HG03354 (cell line): ENCODE measurements at regions not wholly inside any gene's neighbourhood (a gene's known extent, or its start where the extent isn't known, plus 50 kb on each side); places are given as distances from the start of the nearest gene placed in this dataset.

Experiments
- ATAC-seq: cut with Tn5 transposase; IDR thresholded peaks from one replicate; pipeline ENCODE4 v1.9.1; 2021; ENCODE audit warnings: mild to moderate bottlenecking; ENCODE audit not compliant: unreplicated experiment, poor library complexity, severe bottlenecking

DNA sequence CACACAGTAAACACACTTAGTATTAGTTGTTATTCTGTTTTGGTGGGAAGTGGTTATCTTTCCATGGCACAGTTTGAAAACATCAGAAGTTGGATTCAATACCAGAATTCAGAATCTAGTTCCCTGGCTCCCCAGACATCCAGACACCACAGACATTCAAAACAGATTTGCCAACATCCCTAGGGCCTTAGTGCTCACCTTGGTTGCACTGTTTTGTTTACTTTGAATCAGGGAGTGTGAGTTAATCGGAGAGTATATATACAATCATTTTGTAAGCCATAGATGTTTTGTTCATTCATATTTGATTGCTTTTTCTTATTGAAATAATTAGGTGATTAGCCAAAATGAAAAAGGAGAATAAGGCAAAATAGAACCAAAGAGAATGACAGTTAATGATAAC, 324.7 kb upstream of the CLNK start:
- no peak for ATAC-seq

GRCh38 chr4:11005300-11005699, 320.7 kb upstream of the CLNK start:
- ATAC-seq: no peak

DNA sequence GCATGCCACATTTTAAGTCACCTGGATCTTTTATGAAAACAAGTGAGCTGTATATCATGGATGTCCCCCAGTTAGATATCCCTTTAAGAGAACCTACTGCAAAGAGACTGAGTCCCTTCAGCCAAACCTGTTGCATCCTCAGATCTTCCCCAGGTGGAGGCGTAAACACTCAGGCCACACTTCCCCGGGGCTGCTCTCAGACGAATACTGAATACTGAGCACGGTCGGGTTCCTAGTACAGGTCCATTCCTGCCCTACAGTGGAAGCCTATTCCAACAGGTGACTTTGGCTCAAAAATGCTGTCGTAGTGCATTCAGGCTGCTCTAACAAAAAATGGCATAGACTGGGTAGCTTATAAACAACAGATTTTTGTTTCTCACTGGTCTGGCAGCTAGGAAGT, 320.2 kb upstream of the CLNK start:
- no peak for ATAC-seq

DNA sequence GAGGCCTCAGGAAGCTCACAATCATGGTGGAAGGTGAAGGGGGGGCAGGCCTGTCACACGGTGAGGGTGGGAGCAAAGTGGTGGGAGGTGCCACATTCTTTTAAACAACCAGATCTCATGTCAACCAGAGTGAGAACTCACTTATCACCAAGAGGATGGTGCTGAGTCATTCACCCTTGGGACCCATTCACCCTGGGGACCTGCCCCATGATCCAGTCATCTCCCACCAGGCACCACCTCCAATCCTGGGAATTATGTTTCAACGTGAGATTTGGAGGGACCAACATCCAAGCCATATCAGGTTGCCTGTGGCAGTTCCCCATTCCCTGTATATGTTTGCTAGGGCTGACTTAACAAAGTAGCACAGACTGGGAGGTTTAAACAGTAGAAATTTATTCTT, 318.4 kb upstream of the CLNK start:
- no peak for ATAC-seq

GRCh38 chr4:10998846-10999245, 314.3 kb upstream of the CLNK start:
- no peak for ATAC-seq

GRCh38 chr4:10984815-10985214, 300.2 kb upstream of the CLNK start:
- ATAC-seq: no peak

GRCh38 chr4:10983885-10984640, 299.5 kb upstream of the CLNK start:
- no peak for ATAC-seq

DNA sequence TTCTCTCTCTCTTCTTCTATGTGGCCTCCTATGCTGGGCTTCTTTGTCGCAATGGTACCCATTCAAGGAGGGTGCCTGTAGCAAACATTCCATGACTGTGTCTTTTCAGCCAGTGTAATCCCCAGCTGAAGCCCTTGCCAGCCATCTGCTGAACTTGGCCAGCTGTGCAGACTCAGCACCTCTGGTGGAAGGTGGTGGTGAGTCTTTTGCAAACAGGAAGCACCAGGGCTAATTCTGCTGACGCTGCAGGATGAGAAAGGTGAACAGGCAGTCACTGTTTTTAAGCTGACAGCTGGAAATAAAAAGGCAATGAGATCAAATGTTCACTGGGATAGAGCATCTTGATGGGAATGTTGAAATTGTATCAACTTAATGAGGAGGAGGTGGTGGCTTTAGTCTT, 298.7 kb upstream of the CLNK start:
- ATAC-seq: peak; percentile 83

GRCh38 chr4:10982305-10982704, 297.7 kb upstream of the CLNK start:
- no peak for ATAC-seq

DNA sequence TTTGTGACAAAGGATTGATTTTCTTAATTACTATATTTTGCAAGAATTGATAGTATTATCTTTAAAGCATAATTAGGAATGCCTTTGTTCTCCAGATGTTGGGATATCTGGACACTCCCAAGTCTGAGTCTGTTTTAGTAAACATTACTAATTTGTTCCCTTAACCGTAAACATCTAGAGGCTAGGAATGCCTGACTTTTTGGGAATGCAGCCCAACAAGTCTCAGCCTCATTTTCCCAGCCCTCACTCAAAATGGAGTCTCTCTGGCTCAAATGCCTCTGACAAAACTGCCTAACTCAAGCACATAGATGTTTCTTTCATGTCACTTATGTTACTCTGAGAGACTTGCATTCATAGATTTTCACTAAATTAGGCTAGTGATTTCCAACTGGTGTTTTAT, 297.0 kb upstream of the CLNK start:
- ATAC-seq: no peak

DNA sequence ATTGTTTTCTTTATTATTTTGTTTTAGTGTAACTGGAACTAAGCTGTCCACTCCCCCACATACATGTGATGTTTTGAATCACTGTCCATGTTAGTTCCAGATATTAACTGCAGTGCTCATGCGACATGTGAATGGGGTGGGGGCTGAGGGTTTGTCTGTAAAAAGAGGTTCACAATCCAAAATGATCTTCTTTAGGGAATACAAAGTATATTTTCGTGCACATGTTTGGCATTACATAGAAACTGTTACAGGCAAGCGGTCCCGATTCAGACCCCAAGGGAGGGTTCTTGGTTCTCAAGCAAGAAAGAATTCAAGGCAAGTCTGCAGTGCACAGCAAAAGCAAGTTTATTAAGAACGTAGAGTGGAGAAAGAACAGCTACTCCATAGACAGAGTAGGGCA, 296.5 kb upstream of the CLNK start:
- no peak for ATAC-seq

- no peak for ATAC-seq
Measured at GRCh38 chr4:10979032-10979431, 294.5 kb upstream of the CLNK start.

DNA sequence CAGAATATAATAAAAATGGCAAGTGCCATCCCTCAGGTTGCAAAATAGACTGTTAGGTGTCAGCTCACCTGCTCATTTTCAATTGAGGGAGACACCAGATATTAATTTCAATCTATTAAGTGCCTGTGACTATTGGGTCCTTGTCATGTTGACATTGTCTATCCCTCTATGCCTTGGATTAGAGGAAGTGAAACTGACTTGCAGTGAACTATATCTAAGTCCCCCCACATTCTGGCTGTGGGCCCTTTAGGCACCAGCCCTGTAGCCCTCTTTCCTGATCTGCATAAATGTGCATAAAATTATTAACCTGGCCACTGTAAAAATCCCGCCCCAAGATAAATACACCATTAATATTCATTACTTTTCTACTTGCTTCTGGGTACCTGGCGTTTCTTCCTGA, 293.0 kb upstream of the CLNK start:
- ATAC-seq: peak; percentile 95

DNA sequence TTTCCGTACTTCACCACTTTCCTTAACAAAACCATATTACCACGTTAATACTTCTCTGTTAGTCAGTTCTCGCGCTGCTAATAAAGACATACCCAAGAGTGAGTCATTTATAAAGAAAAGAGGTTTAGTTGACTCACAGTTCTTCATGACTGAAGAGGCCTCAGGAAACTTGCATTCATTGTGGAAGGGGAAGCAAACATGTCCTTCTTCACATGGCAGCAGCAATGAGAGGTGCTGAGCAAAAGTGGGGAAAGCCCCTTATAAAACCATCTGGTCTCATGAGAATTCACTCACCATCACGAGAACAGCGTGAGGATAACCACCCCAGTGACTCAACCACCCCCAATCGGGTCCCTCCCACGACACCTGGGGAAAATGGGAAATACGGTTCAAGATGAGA, 289.8 kb upstream of the CLNK start:
- ATAC-seq: no peak

DNA sequence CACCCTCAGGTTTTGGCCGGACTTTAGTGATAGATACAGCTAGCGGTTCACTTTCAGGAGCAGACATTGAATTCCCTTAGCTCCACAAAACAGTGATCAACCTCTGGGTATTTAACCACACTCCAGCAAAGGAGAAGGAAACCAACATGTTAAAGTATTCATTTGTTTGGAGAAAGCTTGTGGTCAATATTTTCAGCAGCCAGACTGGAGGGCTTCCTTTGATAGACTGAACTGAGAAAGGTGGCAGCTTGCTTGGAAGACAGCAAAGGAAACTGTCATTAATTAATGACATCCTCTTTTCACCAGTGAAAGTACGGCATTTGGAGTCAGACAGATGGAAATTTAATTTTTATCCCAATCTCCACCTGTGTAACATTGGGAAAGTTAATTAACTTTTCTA, 289.1 kb upstream of the CLNK start:
- no peak for ATAC-seq

DNA sequence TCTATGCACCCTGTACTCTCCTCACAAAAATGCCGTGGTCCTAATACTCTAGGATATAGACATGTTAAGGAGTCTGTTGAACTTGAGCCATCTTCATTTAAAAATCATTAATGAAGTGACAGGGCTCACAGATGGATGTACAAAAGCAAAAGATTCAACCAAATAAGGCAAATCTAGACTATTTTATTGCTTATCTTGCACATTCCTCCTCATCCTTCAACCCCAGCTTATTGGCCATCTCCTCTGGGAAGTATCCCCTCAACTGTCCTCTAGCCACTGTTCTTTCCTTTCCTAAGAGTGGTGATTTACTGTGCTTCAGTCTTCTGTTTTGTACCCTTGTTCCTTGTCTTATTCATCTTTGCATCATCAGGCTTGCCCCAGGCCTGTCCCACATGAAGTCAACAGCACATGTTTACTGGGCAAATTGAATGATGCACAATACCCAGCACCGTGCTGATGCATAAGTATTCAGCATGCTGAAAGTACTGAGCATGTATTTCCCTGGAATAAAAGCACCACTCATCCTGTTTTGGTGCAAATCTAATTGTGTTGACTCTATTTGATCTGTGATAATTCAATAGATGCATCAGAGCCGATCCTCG, 287.3 kb upstream of the CLNK start:
- ATAC-seq: no peak

DNA sequence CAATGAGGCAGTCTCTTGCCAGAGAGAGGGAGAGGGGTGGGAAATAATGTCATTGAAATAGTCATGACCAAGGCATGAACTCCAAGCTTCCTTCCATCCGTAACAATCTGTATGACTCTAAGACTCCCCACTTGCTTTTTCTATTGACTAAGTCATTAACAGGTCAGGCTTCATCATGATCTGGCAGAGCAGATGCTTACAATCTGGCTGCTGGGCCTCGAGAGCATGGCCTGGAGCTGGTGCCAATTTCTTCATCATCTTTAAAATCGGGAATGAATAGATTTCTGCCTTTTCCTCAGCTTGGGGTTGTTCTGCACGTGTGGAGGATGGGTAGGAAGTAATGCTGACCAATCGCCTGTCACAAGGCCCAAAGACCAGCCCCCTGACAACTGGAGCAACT, 280.6 kb upstream of the CLNK start:
- ATAC-seq: no peak

GRCh38 chr4:10963958-10964703, 279.6 kb upstream of the CLNK start:
- no peak for ATAC-seq

GRCh38 chr4:10963241-10963640, 278.7 kb upstream of the CLNK start:
- ATAC-seq: no peak

- no peak for ATAC-seq
Measured at GRCh38 chr4:10962246-10962645, 277.7 kb upstream of the CLNK start.

DNA sequence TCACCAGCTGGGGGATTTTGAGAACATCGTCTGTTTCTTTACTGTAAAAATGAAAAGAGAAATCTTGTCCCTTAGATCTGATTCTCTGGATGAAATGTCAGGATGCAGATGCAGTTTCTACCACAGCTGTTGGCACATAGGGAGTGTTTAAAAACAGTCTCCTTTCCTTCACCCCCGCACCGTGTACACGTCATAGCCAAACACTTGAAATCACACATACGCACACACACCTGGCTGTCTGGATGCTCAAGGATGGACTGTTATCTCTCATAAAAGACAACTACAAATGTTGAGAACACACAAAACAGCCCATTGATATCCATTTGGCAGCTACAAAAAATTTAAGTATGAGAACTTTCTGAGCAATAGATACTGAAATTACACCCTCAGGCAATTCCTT, 275.8 kb upstream of the CLNK start:
- ATAC-seq: no peak
